C4-2B (cell line): ENCODE measurements at regions not wholly inside any gene's neighbourhood (a gene's known extent, or its start where the extent isn't known, plus 50 kb on each side); places are given as distances from the start of the nearest gene placed in this dataset.
"Not testable (repeated sequence)": the region's sequence is repeated elsewhere in the genome, so short reads cannot be mapped to it uniquely, and the experiment has no call there.

Experiments used
- H3K27ac ChIP-seq: fragments of 450-650 bp; 2 replicates; pipeline ENCODE4 v1.5.1; 2017
- ZFX ChIP-seq: fragments of 450-650 bp; IDR thresholded peaks from 2 replicates; pipeline ENCODE4 v1.6.1; 2017
- TF ChIP-seq, protein P1 (sequence below): fragments of 450-650 bp; conservative IDR thresholded peaks from 2 replicates; pipeline ENCODE4 v1.5.1; 2017; ENCODE audit warnings: mild to moderate bottlenecking

- no peak for TF ChIP-seq ZFX
- TF ChIP-seq, protein P1, sequence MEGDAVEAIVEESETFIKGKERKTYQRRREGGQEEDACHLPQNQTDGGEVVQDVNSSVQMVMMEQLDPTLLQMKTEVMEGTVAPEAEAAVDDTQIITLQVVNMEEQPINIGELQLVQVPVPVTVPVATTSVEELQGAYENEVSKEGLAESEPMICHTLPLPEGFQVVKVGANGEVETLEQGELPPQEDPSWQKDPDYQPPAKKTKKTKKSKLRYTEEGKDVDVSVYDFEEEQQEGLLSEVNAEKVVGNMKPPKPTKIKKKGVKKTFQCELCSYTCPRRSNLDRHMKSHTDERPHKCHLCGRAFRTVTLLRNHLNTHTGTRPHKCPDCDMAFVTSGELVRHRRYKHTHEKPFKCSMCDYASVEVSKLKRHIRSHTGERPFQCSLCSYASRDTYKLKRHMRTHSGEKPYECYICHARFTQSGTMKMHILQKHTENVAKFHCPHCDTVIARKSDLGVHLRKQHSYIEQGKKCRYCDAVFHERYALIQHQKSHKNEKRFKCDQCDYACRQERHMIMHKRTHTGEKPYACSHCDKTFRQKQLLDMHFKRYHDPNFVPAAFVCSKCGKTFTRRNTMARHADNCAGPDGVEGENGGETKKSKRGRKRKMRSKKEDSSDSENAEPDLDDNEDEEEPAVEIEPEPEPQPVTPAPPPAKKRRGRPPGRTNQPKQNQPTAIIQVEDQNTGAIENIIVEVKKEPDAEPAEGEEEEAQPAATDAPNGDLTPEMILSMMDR: no peak
- no peak overlapping the region for H3K27ac ChIP-seq
These were observed 300.7 kb upstream of the CELF2 start for GRCh38 chr10:10716972-10717371.

- TF ChIP-seq ZFX: no peak
- no peak overlapping the region for H3K27ac ChIP-seq
These were observed 295.2 kb upstream of the CELF2 start for GRCh38 chr10:10722422-10722821.

DNA sequence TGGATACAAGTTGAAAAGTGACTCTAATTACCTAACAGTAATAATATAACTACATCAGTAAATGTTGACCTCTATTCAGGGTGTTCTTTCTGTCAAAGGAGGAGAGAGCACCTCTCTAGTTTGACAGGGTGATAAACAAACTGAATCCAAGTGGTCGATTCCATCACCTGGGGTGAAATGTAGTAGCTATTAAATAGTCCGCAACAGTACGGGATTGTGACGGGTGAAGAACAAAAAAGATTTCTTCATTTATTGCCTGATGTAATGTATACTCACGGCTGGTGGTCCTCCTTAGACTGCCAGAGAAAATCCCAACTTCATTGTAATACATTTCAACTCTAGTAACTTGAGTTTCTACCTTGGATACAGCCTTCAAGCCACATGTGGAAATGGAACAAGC is 292.5 kb upstream of the CELF2 start:
- TF ChIP-seq, protein P1: no peak
- H3K27ac ChIP-seq: no peak overlapping the region

DNA sequence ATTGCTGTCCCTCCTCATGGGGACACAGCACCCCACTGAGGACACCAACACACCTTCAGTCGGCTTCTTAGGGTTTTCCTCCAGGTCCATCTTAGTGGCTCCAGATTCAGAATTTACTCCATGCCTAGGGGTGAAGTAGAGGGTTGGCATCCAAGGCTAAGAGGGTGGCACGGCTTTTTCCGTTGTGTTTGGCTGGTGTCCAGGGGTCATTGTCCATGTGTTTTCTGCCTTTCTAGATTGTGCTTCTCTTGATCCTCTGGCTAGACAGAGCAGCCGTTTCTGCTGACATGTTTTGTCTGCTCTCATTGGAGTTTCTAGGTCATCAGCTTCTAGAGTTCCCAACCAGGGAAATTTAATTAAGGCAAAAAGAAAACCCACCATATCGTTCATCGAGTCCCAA is 291.6 kb upstream of the CELF2 start:
- H3K27ac ChIP-seq: no peak overlapping the region
- TF ChIP-seq ZFX: no peak
- TF ChIP-seq, protein P1: no peak

GRCh38 chr10:10727411-10727810 is 290.3 kb upstream of the CELF2 start:
- H3K27ac ChIP-seq: not testable (repeated sequence)

GRCh38 chr10:10727812-10728211 is 289.9 kb upstream of the CELF2 start:
- no peak overlapping the region for H3K27ac ChIP-seq
- TF ChIP-seq, protein P1: no peak

DNA sequence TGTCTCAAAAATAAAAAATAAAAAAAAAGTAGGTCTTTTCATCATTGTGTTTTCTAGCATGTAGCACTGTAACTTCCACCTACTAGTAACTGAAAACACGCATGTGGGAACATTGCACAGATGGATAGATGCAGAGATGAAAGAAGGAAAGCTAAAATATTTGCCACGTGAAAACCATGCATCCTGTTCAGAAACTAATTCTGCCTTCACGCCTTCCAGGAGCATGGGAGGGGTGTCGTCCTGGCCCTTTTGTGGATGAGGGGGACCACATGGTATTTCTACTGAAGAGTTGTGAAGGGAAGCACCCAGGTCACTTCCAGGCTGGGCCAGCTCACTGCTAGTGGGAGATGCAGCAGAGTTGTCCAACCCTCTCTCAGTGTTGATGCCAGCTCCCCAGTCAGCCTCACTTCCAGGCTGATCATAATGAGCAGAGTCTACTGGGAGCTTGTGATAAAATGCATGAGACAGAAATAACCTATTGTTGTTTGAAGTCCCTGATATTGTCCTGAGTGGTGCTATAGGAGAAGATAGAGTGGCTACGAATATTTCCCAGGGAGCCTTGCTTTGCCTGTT is 287.1 kb upstream of the CELF2 start:
- no peak for TF ChIP-seq ZFX
- TF ChIP-seq, protein P1: no peak
- H3K27ac ChIP-seq: no peak overlapping the region

DNA sequence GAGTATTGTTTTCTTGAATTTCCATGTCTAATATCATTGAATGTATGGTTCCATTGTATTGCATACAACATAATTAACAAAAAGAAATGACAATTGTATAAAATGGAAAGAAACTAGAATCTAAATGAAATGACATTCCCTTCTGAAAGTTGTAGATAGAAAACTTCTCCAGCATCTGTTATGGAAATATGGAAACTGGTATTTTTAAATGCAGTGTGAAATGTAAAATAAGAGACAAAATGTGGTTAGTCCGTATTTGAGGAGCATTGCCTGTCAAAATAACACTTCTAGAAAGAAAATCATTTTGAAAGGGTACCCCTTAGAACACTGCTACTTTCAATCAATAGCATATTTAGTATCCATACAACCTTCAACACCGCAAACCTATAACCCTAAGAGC is 286.3 kb upstream of the CELF2 start:
- TF ChIP-seq ZFX: no peak
- TF ChIP-seq, protein P1: no peak
- no peak overlapping the region for H3K27ac ChIP-seq
